Effector memory CD4-positive, alpha-beta T cell (primary cell): ENCODE measurements at regions not wholly inside any gene's neighbourhood (a gene's known extent, or its start where the extent isn't known, plus 50 kb on each side); places are given as distances from the start of the nearest gene placed in this dataset.
"Not testable (repeated sequence)": the region's sequence is repeated elsewhere in the genome, so short reads cannot be mapped to it uniquely, and the experiment has no call there.

Experiments used
- DNase-seq, 3 donors: peaks; one replicate each; pipeline ENCODE4 v3.0.0-alpha.2; 2020
- H3K27ac ChIP-seq: 2 replicates; pipeline ENCODE4 v1.7.0; 2013; ENCODE audit warnings: mild to moderate bottlenecking, low read length, moderate library complexity; ENCODE audit not compliant: insufficient read depth, poor library complexity, severe bottlenecking
- H3K27me3 ChIP-seq: replicated peaks from 2 replicates; pipeline ENCODE4 v1.7.0; 2013; ENCODE audit warnings: mild to moderate bottlenecking, low read length; ENCODE audit not compliant: insufficient read depth, control insufficient read depth, poor library complexity, severe bottlenecking
- H3K36me3 ChIP-seq: 2 replicates; pipeline ENCODE4 v1.7.0; 2013; ENCODE audit warnings: mild to moderate bottlenecking, low read length, moderate library complexity; ENCODE audit not compliant: control insufficient read depth, insufficient read depth
- H3K4me1 ChIP-seq: 2 replicates; pipeline ENCODE4 v1.7.0; 2013; ENCODE audit warnings: low read length, mild to moderate bottlenecking; ENCODE audit not compliant: control insufficient read depth, insufficient read depth, poor library complexity, severe bottlenecking
- H3K4me3 ChIP-seq: 2 replicates; pipeline ENCODE4 v1.7.0; 2013; ENCODE audit warnings: low read length, low read depth, mild to moderate bottlenecking; ENCODE audit not compliant: insufficient read depth, poor library complexity, severe bottlenecking
- H3K9me3 ChIP-seq: 2 replicates; pipeline ENCODE4 v1.7.0; 2013; ENCODE audit warnings: mild to moderate bottlenecking, low read length, moderate library complexity; ENCODE audit not compliant: control insufficient read depth

GRCh38 chr12:7554831-7555230 lies 51.3 kb upstream of the CD163 start:
- not testable (repeated sequence) for H3K9me3 ChIP-seq, H3K27ac ChIP-seq, H3K36me3 ChIP-seq, H3K27me3 ChIP-seq, H3K4me3 ChIP-seq, H3K4me1 ChIP-seq, DNase-seq
